DMS153 treated with DMSO at 0.1 percent for 48 hours (cell line): ENCODE measurements at regions not wholly inside any gene's neighbourhood (a gene's known extent, or its start where the extent isn't known, plus 50 kb on each side); places are given as distances from the start of the nearest gene placed in this dataset.
"Not testable (repeated sequence)": the region's sequence is repeated elsewhere in the genome, so short reads cannot be mapped to it uniquely, and the experiment has no call there.

ENCODE experiments used
- DNase-seq: peaks from one replicate; lab custom pipeline; 2025; ENCODE audit not compliant: unreplicated experiment; lab: John Stamatoyannopoulos, UW

DNA sequence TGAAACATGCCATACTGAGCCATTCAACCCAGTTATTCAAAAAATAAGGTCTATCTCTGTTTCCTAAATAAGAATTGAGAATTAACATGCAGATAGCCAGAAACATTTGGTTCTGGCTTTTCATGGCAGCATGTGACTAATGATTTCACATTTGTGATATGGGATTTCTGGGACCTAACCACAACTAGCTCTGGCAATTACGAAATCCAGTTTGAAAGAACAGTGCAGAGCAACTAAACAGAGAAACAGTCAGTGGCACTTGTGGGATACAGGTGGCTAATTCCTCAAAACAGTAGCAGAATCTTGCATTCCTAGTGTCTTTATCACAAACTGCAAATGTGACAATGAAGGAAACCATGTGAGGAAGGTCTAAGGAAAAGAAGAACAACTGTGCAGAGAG, 637.8 kb upstream of the CHAC2 start:
- DNase-seq: no peak

DNA sequence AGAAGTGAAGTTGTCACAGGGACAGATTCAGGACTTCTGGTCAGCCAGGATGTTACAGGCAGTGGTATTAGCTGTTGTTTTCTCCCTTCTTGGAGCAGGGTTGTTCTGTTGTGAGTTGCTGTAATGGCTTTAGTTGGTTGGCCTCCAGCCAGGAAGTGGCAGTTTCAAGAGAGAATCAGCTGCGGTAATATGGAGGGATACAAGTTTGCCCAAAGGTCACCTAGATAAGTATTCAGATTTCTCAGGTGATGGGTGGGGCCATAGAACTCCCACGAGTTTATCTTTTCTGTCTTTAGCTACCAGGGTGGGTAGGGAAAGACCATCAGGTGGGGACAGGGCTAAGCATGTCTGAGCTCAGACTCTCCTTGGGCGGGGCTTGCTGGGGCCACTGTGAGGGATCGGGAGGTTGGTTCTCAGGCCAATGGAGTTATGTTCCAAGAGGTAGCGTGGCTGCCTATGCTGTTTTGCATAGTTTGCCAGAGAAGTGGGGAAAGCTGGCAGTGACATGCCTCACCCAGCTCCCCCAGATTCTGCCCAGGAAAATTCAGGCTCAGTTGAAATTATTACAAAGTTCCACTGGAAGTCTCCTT, 640.4 kb upstream of the CHAC2 start:
- DNase-seq: no peak

DNA sequence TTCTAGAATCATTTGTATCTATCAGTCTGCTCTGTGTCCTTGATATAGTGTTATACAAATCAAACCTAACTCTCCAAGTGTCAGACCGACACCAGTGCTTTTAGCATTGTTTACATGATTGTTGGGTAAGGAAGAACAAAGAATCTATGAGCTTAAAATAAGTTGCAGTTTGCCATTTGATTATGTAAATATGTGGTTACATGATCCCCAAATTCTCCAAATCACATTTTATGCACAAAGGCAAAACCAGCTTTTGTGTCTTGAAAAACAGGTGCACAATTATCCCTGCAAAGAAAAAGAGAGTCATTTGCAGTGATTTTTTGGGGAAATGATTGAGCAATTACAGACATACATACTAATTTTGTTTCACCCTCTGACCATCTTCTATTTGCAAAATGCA, 652.6 kb upstream of the CHAC2 start:
- no peak for DNase-seq

DNA sequence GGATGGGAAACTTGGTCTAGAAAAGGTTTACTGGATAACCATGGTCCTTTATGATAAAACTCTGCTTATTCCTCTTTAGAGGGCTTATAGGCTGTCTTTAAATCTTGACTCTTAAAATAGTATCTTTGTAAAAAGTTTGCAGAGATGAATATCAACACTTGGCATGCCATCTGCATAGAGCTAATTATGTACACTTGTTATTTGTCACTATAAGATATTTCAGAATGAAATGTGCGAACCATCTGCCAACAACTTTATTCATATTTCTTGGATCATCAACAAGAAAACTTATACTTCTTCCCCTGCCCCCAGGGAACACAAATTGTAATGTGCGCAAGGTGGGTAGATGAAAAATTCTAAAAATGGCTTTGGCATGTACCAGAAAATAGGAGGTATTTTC, 653.0 kb upstream of the CHAC2 start:
- no peak for DNase-seq

DNA sequence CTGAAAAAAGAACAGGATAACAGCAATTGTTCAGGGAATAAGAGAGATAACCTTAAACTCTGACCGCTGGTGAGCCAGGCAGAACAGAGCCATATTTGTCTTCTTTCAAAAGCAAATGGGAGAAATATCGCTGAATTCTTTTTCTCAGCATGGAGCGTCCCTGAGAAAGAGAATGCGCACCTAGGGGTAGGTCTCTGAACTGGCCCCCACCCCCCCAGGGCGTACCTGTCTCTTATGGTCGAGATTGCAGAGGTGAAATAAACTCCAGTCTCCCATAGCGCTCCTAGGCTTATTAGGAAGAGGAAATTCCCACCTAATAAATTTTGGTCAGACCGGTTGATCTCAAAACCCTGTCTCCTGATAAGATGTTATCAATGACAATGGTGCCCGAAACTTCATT, 655.2 kb upstream of the CHAC2 start:
- DNase-seq: not testable (repeated sequence)

DNA sequence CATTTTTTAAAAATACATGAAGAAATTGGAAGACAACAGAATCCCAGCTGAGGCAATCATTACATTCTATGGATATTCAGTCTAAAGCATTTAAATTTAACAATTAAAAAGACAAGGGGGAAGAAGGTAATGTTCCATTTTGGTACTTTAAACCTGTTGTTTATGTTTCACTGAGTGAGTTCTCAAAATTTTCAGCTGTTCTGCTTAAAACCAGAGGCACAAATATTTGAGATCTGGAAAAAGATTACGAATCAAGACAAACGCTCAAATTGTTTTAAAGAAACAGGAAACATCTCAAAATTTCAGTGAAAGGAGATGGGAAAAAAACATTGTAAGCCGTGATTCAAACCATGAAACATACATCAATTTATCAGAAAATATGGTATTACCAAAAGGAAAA, 656.2 kb upstream of the CHAC2 start:
- DNase-seq: no peak

DNA sequence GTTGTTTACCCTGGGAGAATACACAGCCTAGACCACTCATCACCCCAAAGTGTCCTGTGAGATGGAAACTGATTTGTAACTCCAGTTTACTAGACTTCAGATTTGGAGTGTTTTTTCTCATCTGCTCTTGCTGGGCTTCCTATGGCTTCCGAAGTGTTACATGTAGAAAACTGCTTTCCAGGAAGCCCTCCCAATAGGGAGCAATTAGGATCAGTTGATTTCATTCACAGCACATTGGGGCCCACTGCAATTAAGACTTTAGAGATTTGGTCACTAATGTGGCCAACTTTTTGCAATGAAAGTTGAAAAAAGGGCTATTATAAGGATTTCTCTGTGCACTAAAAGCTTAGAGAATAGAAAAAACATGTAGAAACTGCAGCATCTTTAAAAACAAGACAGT, 656.6 kb upstream of the CHAC2 start:
- DNase-seq: no peak

DNA sequence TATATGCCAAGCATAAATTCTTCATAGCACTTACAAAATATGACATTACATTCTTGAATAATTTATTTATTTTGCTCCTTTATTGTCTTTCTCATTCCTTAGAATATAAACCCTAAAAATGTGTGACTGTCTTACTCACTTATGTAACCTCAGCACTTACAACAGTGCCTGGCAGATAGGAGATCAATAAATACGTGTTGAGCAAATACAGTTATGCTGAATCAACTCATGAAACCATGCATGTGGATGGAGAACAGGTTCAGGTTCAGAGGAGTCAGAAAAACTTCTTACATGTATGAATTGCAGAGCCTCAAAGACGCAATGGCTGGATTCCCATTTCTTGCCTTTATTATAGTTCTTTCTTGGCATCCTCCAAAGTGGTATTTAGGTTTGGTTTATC, 659.4 kb upstream of the CHAC2 start:
- no peak for DNase-seq

DNA sequence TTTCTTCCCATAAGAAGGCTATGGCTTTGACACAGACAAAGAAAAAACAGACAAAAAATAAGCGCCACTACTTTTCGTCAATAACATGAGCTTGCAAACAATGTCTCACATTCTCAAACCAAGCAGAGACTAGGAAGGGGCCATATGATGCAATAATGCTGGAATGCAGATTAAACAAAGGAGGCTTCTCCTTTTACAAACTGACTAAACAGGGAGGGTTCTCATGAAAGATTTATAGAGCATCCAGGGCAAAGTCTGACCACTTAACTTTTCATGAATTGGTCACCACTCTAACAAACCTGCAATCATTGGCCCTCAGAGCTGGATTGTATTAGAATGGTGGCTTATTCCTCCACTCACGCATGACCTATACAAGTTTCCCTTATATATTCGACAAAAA, 663.3 kb upstream of the CHAC2 start:
- DNase-seq: no peak

DNA sequence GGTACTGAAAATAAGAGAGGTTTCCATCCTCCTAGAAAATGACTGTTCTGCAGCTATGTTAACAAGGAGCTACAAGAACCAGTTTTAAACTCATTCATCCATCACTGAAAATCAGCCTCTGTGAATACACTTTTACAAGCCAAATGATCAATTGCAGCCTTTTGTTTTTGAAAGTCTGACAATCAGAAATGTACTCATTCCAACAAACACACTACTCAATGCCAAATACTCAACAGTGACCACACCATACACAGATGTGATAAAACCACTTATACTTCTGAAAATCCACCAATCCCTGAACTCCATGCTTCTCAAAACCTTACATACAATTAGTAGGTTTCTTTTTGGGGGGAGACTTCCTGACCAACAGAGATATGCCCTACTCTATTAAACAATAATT, 663.9 kb upstream of the CHAC2 start:
- no peak for DNase-seq

DNA sequence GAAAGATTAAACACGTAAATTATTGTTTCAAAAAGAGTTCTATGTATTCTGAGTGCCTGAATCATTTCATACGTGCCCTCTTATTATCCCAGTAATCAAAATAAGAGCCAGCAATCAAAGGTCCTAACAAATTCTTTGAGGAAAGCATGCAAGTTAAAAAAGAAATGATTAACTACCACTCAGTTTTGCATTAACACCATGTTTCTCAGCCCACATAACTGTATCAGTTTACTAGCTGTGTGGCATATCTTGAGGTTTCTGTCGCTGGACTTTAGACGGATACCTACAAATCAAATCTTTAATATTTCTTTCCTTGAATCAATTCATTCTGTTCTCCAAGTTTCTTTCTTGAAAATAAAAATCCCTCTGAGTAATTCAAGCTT, 668.9 kb upstream of the CHAC2 start:
- DNase-seq: no peak

DNA sequence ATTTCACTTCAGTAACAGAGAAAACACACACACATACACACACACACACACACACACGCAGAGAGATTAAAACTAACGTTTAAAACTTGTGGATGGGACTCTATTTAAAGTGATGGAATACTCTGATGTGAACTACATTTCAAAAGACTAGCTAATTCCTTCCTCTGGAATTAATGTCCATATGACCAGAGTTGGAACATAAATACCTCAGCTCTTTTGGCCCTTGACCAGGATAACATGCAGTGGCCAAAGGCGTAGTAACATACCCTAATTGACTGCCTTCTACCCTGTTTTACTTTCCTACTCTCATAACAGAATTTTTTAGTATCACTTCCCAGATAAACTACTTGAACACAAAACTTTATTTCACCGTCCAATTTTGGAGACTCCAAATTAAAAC, 671.3 kb upstream of the CHAC2 start:
- no peak for DNase-seq

DNA sequence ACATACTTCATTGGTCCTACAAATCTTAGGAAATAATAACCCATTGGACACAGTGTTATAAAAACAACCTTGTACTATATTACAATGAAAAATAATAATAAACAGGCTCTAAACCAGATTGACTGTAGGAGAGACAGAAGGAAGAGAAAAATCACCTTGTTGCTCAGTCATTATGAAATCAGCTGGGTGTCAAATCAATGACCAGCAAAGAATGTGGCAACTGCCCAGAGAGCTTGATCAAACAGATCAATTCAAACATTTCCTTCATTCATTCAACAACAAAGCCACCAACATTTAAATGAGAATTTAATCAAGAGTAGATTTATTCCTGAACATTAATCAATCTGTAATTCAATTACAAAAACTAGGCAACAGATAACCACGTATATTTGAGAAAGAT, 671.9 kb upstream of the CHAC2 start:
- DNase-seq: no peak

DNA sequence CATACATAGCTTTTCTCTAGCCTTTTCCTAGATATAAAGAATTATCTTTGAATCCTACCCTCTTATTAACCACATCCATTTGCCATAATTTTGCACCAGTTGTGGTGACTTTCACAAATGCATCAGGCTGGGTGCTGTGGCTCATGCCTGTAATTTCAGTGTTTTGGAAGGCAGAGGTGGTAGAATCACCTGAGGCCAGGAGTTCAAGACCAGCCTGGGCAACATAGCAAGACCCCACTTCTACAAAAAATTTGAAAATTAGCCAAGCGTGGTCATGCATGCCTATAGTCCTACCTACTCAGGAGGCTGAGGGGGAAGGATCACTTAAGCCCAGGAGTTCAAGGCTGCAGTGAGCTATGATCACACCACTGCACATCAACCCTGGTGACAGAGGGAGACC, 672.4 kb upstream of the CHAC2 start:
- DNase-seq: no peak

DNA sequence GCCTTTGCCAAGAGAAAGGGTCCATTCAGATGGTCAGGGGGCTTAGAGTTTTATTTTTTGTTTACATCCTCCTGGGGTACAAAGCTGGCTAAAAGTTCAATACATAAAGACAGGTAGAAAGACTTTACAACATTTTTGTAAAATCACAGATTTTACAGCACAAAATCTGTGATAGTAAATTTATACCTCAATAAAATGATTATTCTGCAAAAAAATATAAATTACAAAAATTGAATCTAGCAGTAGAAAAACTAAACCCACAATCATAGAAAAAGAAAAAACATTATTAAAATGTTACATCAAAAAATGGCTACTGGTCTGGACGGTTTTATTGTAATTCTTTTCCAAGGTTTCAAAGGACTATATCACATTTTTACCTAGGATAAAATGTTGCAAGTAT, 674.2 kb upstream of the CHAC2 start:
- no peak for DNase-seq

DNA sequence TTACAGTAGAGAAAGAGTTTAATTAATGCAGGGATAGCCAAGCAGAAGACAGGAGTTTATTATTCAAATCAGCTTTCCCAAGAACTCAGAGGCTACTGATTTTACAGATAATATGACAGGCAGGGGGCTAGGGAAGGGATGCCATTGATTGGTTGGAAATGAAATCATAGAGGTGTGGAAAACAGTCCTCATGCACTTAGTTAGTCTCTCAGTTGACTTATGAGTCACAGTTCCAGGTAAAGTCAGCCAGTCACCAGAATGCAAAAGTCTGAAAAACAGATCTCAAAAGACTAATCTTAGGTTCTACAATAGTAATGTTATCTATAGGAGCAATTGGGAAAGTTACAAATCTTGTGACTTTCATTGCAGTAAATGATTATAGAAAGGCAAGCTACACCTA, 676.4 kb upstream of the CHAC2 start:
- no peak for DNase-seq

DNA sequence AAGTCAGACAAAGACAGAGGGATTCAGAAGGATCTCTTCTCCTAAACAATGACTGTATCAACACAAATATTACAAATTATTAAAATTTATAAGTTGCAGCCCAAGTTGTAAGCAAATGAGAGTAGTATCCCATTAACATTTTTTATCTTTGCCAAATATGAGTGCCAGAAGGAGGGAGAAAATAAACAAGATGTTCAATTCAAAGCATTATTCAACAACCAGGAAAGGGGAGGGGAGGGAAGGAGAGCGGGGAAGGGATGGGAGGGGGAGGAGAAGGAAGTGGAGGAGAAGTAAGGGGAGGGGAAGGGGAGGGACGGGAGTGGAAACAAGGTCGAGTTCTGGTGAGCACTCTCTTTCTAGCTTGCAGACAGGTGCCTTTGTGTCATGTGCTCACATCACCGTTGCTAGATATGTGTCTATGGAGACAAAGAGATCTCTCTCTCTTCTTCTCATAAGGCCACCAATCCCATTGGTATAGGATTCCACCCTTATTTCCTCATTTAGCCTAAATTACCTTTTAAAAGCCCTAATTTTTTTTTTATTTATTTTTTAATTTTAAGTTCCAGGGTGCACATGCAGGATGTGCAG, 679.6 kb upstream of the CHAC2 start:
- DNase-seq: no peak

DNA sequence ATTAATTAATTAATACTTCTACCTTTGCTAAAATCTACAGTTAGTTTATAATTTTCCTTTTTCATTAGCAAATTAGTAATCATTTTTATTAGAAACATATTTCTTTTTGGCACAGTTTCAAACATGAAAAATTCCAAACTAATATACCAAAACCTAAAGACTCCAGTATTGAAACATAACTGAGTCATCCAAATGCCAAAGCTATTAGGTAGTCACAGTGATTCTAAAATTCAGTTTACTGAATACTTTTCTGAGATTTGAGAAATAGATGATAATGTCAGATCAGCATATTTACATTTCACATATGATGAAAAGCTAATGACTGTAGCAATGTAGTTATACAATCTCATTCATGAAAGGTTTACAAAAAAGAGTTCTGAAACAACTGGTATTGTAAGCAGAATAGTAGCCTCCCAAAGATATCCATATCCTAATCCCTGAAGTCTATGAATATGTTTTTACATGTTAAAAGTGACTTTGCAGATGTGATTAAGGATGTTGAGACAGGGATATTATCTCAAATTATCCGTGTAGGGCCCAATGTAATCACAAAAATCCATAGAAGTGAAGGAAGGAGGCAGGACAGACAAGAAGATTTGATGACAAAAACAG, 680.2 kb upstream of the CHAC2 start:
- DNase-seq: no peak

DNA sequence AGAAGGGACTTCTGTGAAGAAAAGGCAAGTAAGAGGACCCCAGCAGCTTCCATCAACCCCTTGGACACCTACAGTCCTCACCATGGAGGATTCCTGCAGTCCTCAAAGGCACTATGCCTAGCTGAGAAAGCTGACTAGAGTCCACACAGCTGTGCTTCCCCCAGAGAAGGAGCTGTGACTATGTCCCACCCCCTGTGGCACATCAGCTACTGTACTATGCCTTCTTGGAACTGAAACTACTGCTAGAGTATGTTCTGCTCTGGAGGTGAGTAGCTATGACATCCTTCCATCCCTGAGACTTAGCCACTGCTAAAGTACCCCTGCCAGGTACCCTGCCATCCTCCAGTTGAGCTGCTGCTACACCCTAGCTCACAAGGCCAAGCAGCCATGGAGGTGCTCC, 690.2 kb upstream of the CHAC2 start:
- no peak for DNase-seq

DNA sequence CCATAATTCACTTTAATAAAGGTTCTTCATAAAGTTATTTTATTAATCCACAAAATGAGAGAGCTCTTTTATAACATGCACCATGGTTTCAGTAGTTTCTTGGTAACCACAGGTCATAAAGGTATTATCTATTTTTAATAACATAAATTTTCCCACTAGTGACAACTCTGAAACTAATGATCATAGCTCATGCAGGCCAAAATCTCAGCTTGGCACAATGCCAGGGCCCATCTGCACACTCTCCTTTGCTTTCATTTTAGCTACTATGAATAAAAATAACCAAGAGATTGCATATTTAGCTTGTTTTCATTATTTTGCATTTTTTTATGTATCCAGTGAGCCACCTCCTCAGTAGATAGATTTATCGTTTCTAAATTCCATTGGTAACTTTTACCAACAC, 691.8 kb upstream of the CHAC2 start:
- no peak for DNase-seq

DNA sequence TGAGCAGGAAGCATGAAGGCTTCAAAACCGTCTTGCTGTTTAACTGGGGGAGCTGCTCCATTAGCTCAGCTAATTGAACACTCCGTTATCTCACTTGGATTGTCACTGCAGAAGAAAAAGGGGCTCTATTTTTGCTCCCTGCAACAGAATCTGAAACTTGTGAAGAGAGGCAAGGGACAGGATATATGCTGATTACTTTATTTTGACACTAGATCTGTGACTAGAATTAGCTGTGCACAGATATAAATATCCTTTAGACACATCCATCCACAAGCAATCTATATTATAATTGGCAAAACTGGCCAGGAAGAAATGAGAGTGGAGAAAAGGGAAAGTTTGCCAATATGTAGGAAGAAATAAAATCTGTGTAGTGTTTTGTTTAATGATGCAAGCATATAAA, 700.1 kb upstream of the CHAC2 start:
- DNase-seq: no peak

DNA sequence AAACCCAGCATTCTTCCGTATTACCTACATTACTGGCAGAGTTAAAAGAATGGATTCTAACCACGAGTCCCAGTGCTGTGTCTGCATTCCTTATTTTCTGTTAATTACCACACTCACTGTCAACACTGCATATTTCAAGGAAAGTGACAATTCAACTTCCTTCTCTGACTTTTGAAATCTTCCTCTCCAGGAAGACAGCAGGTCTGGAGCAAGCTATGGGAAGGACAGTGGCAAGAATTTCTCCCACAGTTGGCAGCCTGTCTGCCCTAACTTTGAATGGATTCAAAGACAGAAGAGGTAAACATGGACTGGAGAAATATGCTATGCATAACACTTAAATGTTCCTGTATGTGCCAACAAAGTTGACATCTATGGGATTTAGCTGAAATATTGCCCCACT, 700.5 kb upstream of the CHAC2 start:
- DNase-seq: no peak

DNA sequence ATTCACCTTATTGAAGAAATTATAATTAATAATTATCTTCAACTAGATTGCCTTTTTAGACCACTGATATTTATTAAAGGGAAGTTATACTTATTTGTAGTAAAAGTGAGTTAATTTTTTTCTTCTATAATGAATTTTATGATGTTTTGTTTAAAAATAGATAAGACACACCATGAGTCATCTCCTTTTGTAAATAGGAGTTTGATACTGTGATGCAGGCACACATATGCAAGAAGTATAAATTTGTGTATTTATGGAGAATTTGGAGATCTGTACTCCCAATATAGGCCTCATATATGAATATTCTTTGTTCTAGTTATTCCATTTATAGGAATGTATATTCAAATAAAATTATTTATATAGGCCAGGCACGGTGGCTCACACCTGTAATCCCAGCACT, 703.5 kb upstream of the CHAC2 start:
- DNase-seq: no peak
